HS-5 (cell line): ENCODE measurements at regions not wholly inside any gene's neighbourhood (a gene's known extent, or its start where the extent isn't known, plus 50 kb on each side); places are given as distances from the start of the nearest gene placed in this dataset.
A peak's percentile ranks its signal among the peaks of the same experiment; 100 is the strongest.
"Not testable (repeated sequence)": the region's sequence is repeated elsewhere in the genome, so short reads cannot be mapped to it uniquely, and the experiment has no call there.

Experiments used
- DNase-seq: peaks from one replicate; pipeline ENCODE4 v3.0.0-alpha.2; 2012; ENCODE audit warnings: low read depth

- DNase-seq = no peak
Observed at GRCh38 chr10:36556468-36556867, 568.9 kb upstream of the ANKRD30A start.

GRCh38 chr10:36555036-36555435 is 570.4 kb upstream of the ANKRD30A start:
- no peak for DNase-seq

GRCh38 chr10:36547965-36548364 is 577.4 kb upstream of the ANKRD30A start:
- DNase-seq = no peak

GRCh38 chr10:36542493-36542892 is 582.9 kb upstream of the ANKRD30A start:
- DNase-seq = no peak

- no peak for DNase-seq
Observed at GRCh38 chr10:36540611-36541010, 584.8 kb upstream of the ANKRD30A start.

- no peak for DNase-seq
Observed at GRCh38 chr10:36538953-36539586, 586.3 kb upstream of the ANKRD30A start.

GRCh38 chr10:36534471-36535002 is 590.9 kb upstream of the ANKRD30A start:
- peak; percentile 82 for DNase-seq

GRCh38 chr10:36533861-36534260 is 591.5 kb upstream of the ANKRD30A start:
- DNase-seq = no peak

GRCh38 chr10:36533316-36533715 is 592.1 kb upstream of the ANKRD30A start:
- DNase-seq = no peak

GRCh38 chr10:36531621-36532020 is 593.8 kb upstream of the ANKRD30A start:
- DNase-seq = no peak

GRCh38 chr10:36526033-36526432 is 599.4 kb upstream of the ANKRD30A start:
- no peak for DNase-seq

- DNase-seq = not testable (repeated sequence)
Observed at GRCh38 chr10:36524126-36524525, 601.3 kb upstream of the ANKRD30A start.

GRCh38 chr10:36519909-36520308 is 605.5 kb upstream of the ANKRD30A start:
- DNase-seq = no peak

GRCh38 chr10:36516281-36516680 is 609.1 kb upstream of the ANKRD30A start:
- no peak for DNase-seq

GRCh38 chr10:36515319-36515718 is 610.1 kb upstream of the ANKRD30A start:
- no peak for DNase-seq

GRCh38 chr10:36507715-36508114 is 617.7 kb upstream of the ANKRD30A start:
- DNase-seq = no peak

- no peak for DNase-seq
Observed at GRCh38 chr10:36506697-36507496, 618.5 kb upstream of the ANKRD30A start.

- no peak for DNase-seq
Observed at GRCh38 chr10:36506261-36506660, 619.1 kb upstream of the ANKRD30A start.

GRCh38 chr10:36504758-36505157 is 620.6 kb upstream of the ANKRD30A start:
- DNase-seq = no peak

- no peak for DNase-seq
Observed at GRCh38 chr10:36500266-36500665, 625.1 kb upstream of the ANKRD30A start.

GRCh38 chr10:36499693-36500092 is 625.7 kb upstream of the ANKRD30A start:
- no peak for DNase-seq

- no peak for DNase-seq
Observed at GRCh38 chr10:36496758-36497157, 628.6 kb upstream of the ANKRD30A start.

GRCh38 chr10:36494371-36494770 is 631.0 kb upstream of the ANKRD30A start:
- peak; percentile 64 for DNase-seq
